ENCODE measurements at regions not wholly inside any gene's neighbourhood (a gene's known extent, or its start where the extent isn't known, plus 50 kb on each side); places are given as distances from the start of the nearest gene placed in this dataset.

DNA sequence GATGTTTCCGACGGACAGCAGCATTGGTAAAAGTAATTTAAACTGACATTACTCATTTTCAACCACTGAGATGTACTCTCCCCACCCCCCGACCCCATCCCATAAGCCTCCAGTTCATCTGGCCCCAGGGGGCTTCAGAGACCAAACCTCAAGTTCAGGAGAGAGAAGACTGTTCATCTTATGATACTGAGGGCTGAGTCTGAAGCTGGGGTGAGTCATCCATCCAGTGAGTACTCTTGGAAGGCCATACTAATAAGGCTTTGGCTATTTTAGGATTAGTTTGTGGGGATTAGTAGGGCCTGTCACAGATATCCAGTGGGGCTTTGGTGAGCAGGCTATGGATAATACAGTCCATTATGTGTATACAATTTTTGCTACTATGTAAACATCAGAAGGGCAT, 125.3 kb upstream of the APCDD1 start:
- TF ChIP-seq CTCF (conservative IDR thresholded peaks at IDR 0.05; ENCODE audit: low read depth in 2 of 2) = no peak
- no peak for TF ChIP-seq EZH2 (IDR thresholded peaks at IDR 0.05; ENCODE audit: low read depth, unreplicated experiment)
- TF ChIP-seq JUNB (IDR thresholded peaks at IDR 0.05; ENCODE audit: unreplicated experiment) = no peak
- TF ChIP-seq, protein P1, sequence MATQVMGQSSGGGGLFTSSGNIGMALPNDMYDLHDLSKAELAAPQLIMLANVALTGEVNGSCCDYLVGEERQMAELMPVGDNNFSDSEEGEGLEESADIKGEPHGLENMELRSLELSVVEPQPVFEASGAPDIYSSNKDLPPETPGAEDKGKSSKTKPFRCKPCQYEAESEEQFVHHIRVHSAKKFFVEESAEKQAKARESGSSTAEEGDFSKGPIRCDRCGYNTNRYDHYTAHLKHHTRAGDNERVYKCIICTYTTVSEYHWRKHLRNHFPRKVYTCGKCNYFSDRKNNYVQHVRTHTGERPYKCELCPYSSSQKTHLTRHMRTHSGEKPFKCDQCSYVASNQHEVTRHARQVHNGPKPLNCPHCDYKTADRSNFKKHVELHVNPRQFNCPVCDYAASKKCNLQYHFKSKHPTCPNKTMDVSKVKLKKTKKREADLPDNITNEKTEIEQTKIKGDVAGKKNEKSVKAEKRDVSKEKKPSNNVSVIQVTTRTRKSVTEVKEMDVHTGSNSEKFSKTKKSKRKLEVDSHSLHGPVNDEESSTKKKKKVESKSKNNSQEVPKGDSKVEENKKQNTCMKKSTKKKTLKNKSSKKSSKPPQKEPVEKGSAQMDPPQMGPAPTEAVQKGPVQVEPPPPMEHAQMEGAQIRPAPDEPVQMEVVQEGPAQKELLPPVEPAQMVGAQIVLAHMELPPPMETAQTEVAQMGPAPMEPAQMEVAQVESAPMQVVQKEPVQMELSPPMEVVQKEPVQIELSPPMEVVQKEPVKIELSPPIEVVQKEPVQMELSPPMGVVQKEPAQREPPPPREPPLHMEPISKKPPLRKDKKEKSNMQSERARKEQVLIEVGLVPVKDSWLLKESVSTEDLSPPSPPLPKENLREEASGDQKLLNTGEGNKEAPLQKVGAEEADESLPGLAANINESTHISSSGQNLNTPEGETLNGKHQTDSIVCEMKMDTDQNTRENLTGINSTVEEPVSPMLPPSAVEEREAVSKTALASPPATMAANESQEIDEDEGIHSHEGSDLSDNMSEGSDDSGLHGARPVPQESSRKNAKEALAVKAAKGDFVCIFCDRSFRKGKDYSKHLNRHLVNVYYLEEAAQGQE (IDR thresholded peaks at IDR 0.05; ENCODE audit: unreplicated experiment) = no peak
- no peak for TF ChIP-seq POLR2AphosphoS5 (IDR thresholded peaks at IDR 0.05; ENCODE audit: low read depth)
- TF ChIP-seq EZH2phosphoT487 (IDR thresholded peaks at IDR 0.05; ENCODE audit: unreplicated experiment) = no peak
- no peak for TF ChIP-seq CREB1 (CRISPR knock-in tag; IDR thresholded peaks at IDR 0.05; ENCODE audit: low read depth)
- TF ChIP-seq, protein P2, sequence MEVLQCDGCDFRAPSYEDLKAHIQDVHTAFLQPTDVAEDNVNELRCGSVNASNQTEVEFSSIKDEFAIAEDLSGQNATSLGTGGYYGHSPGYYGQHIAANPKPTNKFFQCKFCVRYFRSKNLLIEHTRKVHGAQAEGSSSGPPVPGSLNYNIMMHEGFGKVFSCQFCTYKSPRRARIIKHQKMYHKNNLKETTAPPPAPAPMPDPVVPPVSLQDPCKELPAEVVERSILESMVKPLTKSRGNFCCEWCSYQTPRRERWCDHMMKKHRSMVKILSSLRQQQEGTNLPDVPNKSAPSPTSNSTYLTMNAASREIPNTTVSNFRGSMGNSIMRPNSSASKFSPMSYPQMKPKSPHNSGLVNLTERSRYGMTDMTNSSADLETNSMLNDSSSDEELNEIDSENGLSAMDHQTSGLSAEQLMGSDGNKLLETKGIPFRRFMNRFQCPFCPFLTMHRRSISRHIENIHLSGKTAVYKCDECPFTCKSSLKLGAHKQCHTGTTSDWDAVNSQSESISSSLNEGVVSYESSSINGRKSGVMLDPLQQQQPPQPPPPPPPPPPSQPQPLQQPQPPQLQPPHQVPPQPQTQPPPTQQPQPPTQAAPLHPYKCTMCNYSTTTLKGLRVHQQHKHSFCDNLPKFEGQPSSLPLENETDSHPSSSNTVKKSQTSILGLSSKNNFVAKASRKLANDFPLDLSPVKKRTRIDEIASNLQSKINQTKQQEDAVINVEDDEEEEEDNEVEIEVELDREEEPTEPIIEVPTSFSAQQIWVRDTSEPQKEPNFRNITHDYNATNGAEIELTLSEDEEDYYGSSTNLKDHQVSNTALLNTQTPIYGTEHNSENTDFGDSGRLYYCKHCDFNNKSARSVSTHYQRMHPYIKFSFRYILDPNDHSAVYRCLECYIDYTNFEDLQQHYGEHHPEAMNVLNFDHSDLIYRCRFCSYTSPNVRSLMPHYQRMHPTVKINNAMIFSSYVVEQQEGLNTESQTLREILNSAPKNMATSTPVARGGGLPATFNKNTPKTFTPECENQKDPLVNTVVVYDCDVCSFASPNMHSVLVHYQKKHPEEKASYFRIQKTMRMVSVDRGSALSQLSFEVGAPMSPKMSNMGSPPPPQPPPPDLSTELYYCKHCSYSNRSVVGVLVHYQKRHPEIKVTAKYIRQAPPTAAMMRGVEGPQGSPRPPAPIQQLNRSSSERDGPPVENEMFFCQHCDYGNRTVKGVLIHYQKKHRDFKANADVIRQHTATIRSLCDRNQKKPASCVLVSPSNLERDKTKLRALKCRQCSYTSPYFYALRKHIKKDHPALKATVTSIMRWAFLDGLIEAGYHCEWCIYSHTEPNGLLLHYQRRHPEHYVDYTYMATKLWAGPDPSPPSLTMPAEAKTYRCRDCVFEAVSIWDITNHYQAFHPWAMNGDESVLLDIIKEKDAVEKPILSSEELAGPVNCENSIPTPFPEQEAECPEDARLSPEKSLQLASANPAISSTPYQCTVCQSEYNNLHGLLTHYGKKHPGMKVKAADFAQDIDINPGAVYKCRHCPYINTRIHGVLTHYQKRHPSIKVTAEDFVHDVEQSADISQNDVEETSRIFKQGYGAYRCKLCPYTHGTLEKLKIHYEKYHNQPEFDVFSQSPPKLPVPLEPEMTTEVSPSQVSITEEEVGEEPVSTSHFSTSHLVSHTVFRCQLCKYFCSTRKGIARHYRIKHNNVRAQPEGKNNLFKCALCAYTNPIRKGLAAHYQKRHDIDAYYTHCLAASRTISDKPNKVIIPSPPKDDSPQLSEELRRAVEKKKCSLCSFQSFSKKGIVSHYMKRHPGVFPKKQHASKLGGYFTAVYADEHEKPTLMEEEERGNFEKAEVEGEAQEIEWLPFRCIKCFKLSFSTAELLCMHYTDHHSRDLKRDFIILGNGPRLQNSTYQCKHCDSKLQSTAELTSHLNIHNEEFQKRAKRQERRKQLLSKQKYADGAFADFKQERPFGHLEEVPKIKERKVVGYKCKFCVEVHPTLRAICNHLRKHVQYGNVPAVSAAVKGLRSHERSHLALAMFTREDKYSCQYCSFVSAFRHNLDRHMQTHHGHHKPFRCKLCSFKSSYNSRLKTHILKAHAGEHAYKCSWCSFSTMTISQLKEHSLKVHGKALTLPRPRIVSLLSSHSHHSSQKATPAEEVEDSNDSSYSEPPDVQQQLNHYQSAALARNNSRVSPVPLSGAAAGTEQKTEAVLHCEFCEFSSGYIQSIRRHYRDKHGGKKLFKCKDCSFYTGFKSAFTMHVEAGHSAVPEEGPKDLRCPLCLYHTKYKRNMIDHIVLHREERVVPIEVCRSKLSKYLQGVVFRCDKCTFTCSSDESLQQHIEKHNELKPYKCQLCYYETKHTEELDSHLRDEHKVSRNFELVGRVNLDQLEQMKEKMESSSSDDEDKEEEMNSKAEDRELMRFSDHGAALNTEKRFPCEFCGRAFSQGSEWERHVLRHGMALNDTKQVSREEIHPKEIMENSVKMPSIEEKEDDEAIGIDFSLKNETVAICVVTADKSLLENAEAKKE (CRISPR knock-in tag; IDR thresholded peaks at IDR 0.05) = no peak
- no peak for TF ChIP-seq ZNF114 (CRISPR knock-in tag; IDR thresholded peaks at IDR 0.05)
